Endothelial cell of umbilical vein (primary cell): ENCODE measurements at regions not wholly inside any gene's neighbourhood (a gene's known extent, or its start where the extent isn't known, plus 50 kb on each side); places are given as distances from the start of the nearest gene placed in this dataset.

ENCODE experiments used
- BruUV-seq: library from RNA; stranded (reverse); fragments of 400-500 nt; replicated peaks from 2 replicates; lab custom pipeline; 2021; lab: Mats Ljungman, UMichigan
- CTCF ChIA-PET: fragments of 300-600, 350-600 bp; sonication (Branson Sonifier 250); formaldehyde crosslinking; loops from one replicate; lab custom pipeline; 2021; ENCODE audit warnings: antibody characterized with exemption, inconsistent platforms; lab: Charles Lee
- POLR2A ChIA-PET: fragments of 300-600, 350-600 bp; sonication (Branson Sonifier 250); formaldehyde crosslinking; loops from one replicate; lab custom pipeline; 2021; ENCODE audit warnings: antibody characterized with exemption, inconsistent platforms; lab: Charles Lee
- DNase-seq: peaks from one replicate; pipeline ENCODE4 v3.0.0-alpha.2; 2011; ENCODE audit warnings: low read depth, low spot score
- FAIRE-seq: peaks from 2 replicates; lab custom pipeline; 2011; peaks lifted over from hg19 to GRCh38; lab: Jason Lieb, UNC
- H2AFZ ChIP-seq: 2 replicates; pipeline ENCODE4 v1.6.0; 2012; ENCODE audit warnings: low read depth, low read length, control low read depth, inconsistent platforms
- H3K27ac ChIP-seq: 2 replicates; pipeline ENCODE4 v1.5.1; 2011; ENCODE audit warnings: low read depth, mild to moderate bottlenecking, control low read depth, low read length, moderate library complexity; ENCODE audit not compliant: insufficient read depth
- H3K27me3 ChIP-seq, 2 experiments: 2 replicates each; pipeline versions ENCODE4 v1.6.0 to v1.6.1; 2011; ENCODE audit warnings: low read length in 2 of 2, mixed read lengths in 1 of 2; ENCODE audit not compliant: control insufficient read depth in 2 of 2, insufficient read depth in 2 of 2
- H3K36me3 ChIP-seq, 2 experiments: 2 replicates in 1 of 2; 3 replicates in 1 of 2; pipeline ENCODE4 v1.5.1; 2011; ENCODE audit warnings: low read length in 2 of 2, mild to moderate bottlenecking in 1 of 2, moderate library complexity in 1 of 2; ENCODE audit not compliant: control insufficient read depth in 2 of 2, insufficient read depth in 2 of 2; ENCODE audit errors: extremely low read depth in 1 of 2
- H3K4me1 ChIP-seq: 3 replicates; pipeline ENCODE4 v1.5.1; 2011; ENCODE audit warnings: mild to moderate bottlenecking, low read length; ENCODE audit not compliant: control insufficient read depth, insufficient read depth; ENCODE audit errors: extremely low read depth
- H3K4me2 ChIP-seq: 2 replicates; pipeline ENCODE4 v1.6.1; 2011; ENCODE audit warnings: low read length, control low read depth, mixed read lengths; ENCODE audit not compliant: insufficient read depth
- H3K4me3 ChIP-seq, 3 experiments: fragments of 200-600 bp in 1 of 3; sonication (generic), shearing (Covaris generic) in 1 of 3; replicated peaks in 1 of 3; 2 replicates each; pipeline ENCODE4 v1.5.1; 2011 to 2016; ENCODE audit warnings: control low read depth in 3 of 3, low read length in 3 of 3, mild to moderate bottlenecking in 2 of 3, inconsistent platforms in 1 of 3, low read depth in 1 of 3, moderate library complexity in 1 of 3; ENCODE audit not compliant: insufficient read depth in 1 of 3
- H3K79me2 ChIP-seq: 2 replicates; pipeline ENCODE4 v1.6.0; 2012; ENCODE audit warnings: low read length, inconsistent platforms; ENCODE audit not compliant: control insufficient read depth, insufficient read depth
- H3K9ac ChIP-seq: replicated peaks from 2 replicates; pipeline ENCODE3; 2011; ENCODE audit warnings: low read length, control low read depth; ENCODE audit not compliant: insufficient read depth; ENCODE audit errors: extremely low read depth
- H3K9me1 ChIP-seq: replicated peaks from 3 replicates; pipeline ENCODE4 v1.6.0; 2011; ENCODE audit warnings: mild to moderate bottlenecking, low read length; ENCODE audit not compliant: control insufficient read depth, insufficient read depth; ENCODE audit errors: extremely low read depth
- H3K9me3 ChIP-seq: replicated peaks from 2 replicates; pipeline ENCODE4 v1.5.1; 2012; ENCODE audit warnings: low read length, inconsistent platforms; ENCODE audit not compliant: control insufficient read depth, insufficient read depth
- H4K20me1 ChIP-seq: replicated peaks from 2 replicates; pipeline ENCODE3; 2011; ENCODE audit warnings: mild to moderate bottlenecking, low read length; ENCODE audit not compliant: control insufficient read depth, insufficient read depth; ENCODE audit errors: extremely low read depth
- CTCF ChIP-seq, 2 donors: IDR thresholded peaks; 1 replicate in 1 of 2; 2 replicates in 1 of 2; pipeline ENCODE4 v1.5.1; 2011; ENCODE audit warnings: low read length in 2 of 2, mild to moderate bottlenecking in 2 of 2, moderate library complexity in 2 of 2, control low read depth in 1 of 2, inconsistent platforms in 1 of 2, low read depth in 1 of 2; ENCODE audit not compliant: insufficient read depth in 1 of 2; ENCODE audit errors: extremely low read depth in 1 of 2
- EZH2 ChIP-seq: IDR thresholded peaks from 2 replicates; pipeline ENCODE4 v1.6.1; 2012; ENCODE audit warnings: borderline replicate concordance, low read depth, mild to moderate bottlenecking, moderate library complexity, low read length, inconsistent platforms; ENCODE audit not compliant: severe bottlenecking
- FOS ChIP-seq: IDR thresholded peaks from 2 replicates; pipeline ENCODE4 v1.6.1; 2011; ENCODE audit warnings: mild to moderate bottlenecking, low read length, moderate library complexity, borderline replicate concordance; ENCODE audit not compliant: insufficient read depth
- GATA2 ChIP-seq: IDR thresholded peaks from 2 replicates; pipeline ENCODE4 v1.7.0; 2011; ENCODE audit warnings: low read depth, mild to moderate bottlenecking, moderate library complexity, mixed read lengths, low read length; ENCODE audit not compliant: insufficient read length, insufficient read depth
- JUN ChIP-seq: IDR thresholded peaks from 2 replicates; pipeline ENCODE4 v1.6.1; 2011; ENCODE audit warnings: borderline replicate concordance, low read depth; ENCODE audit not compliant: insufficient read length, insufficient read depth
- MAX ChIP-seq: IDR thresholded peaks from 2 replicates; pipeline ENCODE4 v1.6.1; 2011; ENCODE audit not compliant: insufficient read depth, insufficient read length
- MYC ChIP-seq: IDR thresholded peaks from one replicate; pipeline ENCODE4 v1.6.1; 2011; ENCODE audit warnings: mild to moderate bottlenecking, low read depth, low read length
- POLR2A ChIP-seq: IDR thresholded peaks from 2 replicates; pipeline ENCODE4 v1.6.1; 2012; ENCODE audit warnings: low read depth, mild to moderate bottlenecking, control low read depth, low read length
- POLR2AphosphoS5 ChIP-seq: IDR thresholded peaks from 2 replicates; pipeline ENCODE4 v1.6.1; 2012; ENCODE audit warnings: low read depth, mild to moderate bottlenecking, control low read depth, low read length, moderate library complexity; ENCODE audit not compliant: insufficient read depth
- dilution Hi-C: fragments of 300-500 bp; cut with MboI; formaldehyde crosslinking; loops from one replicate; pipeline ENCODE4 v1.15.0; 2019; ENCODE audit warnings: low sequenced_read_pairs; ENCODE audit not compliant: extremely low pct_ligation_motif_present
- intact Hi-C: fragments of 100-400 bp; cut with micrococcal nuclease; formaldehyde crosslinking; loops from one replicate; pipeline ENCODE4 v1.10.0; 2022

GRCh38 chr10:130461631-130462030 lies 325.4 kb downstream of the GLRX3 start:
- Histone ChIP-seq H3K36me3 (no peaks in the 10 kb centered on the region), H3K4me2 (no peak overlapping the region), H3K27me3 (no peaks in the 10 kb centered on the region), H3K9me1 (no peaks in the 10 kb centered on the region), H3K27ac (no peak overlapping the region), H4K20me1 (no peaks in the 10 kb centered on the region), H3K9me3 (peaks cover 3% of the 10 kb centered on the region), H3K79me2 (no peaks in the 10 kb centered on the region), H3K9ac (no peak overlapping the region), H3K4me1 (no peaks in the 10 kb centered on the region), H2AFZ (no peak overlapping the region), H3K4me3 (no peak overlapping the region)
- no peak for FAIRE-seq
- TF ChIP-seq EZH2 (no peak), MAX (no peak), FOS (no peak), JUN (no peak), POLR2AphosphoS5 (no peak), CTCF (IDR thresholded peaks at IDR 0.05; ENCODE audit: extremely low read depth in 1 of 2, insufficient read depth in 1 of 2, low read depth in 1 of 2, low read length in 2 of 2) (no peak), POLR2A (no peak), GATA2 (no peak), MYC (no peak)
- DNase-seq = no peak
- CTCF ChIA-PET = no interaction called here
- intact Hi-C loops = no loop called here
- POLR2A ChIA-PET = no interaction called here
- dilution Hi-C loops = no loop called here
- no TSS peak for BruUV-seq
